WTC11 (cell line): ENCODE measurements at regions not wholly inside any gene's neighbourhood (a gene's known extent, or its start where the extent isn't known, plus 50 kb on each side); places are given as distances from the start of the nearest gene placed in this dataset.

Experiments used
- ELF4 ChIP-seq: sonication (generic); formaldehyde crosslinking; IDR thresholded peaks from 2 replicates; pipeline ENCODE4 v1.8.1; 2022; ENCODE audit warnings: low read depth, mild to moderate bottlenecking, moderate library complexity, missing genetic modification reagents
- NFE2L1 ChIP-seq: sonication (generic); formaldehyde crosslinking; IDR thresholded peaks from 2 replicates; pipeline ENCODE4 v1.8.1; 2023; ENCODE audit warnings: missing genetic modification reagents
- NFYB ChIP-seq: sonication (generic); formaldehyde crosslinking; conservative IDR thresholded peaks from 2 replicates; pipeline ENCODE4 v1.8.0; 2022; ENCODE audit warnings: low read depth, missing genetic modification reagents
- NR1H2 ChIP-seq: sonication (generic); formaldehyde crosslinking; IDR thresholded peaks from 2 replicates; pipeline ENCODE4 v1.9.0; 2021; ENCODE audit warnings: mild to moderate bottlenecking, moderate library complexity, missing genetic modification reagents
- ZNF423 ChIP-seq: fragments of 250-450 bp; sonication (Bioruptor Pico); IDR thresholded peaks from 2 replicates; pipeline ENCODE4 v2.1.2; 2022; ENCODE audit warnings: mild to moderate bottlenecking, moderate library complexity
- TF ChIP-seq, protein P1 (sequence below): sonication (generic); formaldehyde crosslinking; IDR thresholded peaks from 2 replicates; pipeline ENCODE4 v1.8.1; 2023; ENCODE audit warnings: mild to moderate bottlenecking, missing genetic modification reagents, moderate library complexity
- TF ChIP-seq, protein P2 (sequence below): fragments of 200-600 bp; IDR thresholded peaks from 2 replicates; pipeline ENCODE4 v1.8.0; 2022; ENCODE audit warnings: antibody characterized with exemption
- TF ChIP-seq, protein P3 (sequence below): sonication (generic); formaldehyde crosslinking; IDR thresholded peaks from 2 replicates; pipeline ENCODE4 v1.8.0; 2023; ENCODE audit warnings: missing genetic modification reagents, mild to moderate bottlenecking, borderline replicate concordance

DNA sequence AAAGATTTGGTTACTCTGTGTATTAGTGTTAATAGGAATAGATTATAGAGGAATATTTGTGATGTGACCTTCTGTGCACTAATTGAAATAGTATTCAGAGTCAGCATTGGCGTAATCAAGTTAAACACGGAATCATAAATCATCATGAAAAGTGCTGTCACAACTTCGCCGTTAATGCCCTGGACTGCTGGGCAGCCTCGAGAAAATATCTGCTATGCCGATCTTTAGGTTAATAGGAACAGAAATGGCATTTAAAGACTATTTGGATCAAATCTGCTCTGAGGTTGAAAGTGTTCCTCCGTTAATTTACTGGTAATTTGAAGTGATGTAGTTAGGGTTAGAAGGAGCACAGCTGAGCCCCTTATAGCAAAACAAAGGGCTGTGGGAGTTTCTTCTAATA lies 219.0 kb downstream of the MZT1 start:
- TF ChIP-seq, protein P1, sequence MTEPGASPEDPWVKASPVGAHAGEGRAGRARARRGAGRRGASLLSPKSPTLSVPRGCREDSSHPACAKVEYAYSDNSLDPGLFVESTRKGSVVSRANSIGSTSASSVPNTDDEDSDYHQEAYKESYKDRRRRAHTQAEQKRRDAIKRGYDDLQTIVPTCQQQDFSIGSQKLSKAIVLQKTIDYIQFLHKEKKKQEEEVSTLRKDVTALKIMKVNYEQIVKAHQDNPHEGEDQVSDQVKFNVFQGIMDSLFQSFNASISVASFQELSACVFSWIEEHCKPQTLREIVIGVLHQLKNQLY (CRISPR knock-in tag), result no peak
- no peak for TF ChIP-seq NFE2L1 (CRISPR knock-in tag)
- TF ChIP-seq, protein P2, sequence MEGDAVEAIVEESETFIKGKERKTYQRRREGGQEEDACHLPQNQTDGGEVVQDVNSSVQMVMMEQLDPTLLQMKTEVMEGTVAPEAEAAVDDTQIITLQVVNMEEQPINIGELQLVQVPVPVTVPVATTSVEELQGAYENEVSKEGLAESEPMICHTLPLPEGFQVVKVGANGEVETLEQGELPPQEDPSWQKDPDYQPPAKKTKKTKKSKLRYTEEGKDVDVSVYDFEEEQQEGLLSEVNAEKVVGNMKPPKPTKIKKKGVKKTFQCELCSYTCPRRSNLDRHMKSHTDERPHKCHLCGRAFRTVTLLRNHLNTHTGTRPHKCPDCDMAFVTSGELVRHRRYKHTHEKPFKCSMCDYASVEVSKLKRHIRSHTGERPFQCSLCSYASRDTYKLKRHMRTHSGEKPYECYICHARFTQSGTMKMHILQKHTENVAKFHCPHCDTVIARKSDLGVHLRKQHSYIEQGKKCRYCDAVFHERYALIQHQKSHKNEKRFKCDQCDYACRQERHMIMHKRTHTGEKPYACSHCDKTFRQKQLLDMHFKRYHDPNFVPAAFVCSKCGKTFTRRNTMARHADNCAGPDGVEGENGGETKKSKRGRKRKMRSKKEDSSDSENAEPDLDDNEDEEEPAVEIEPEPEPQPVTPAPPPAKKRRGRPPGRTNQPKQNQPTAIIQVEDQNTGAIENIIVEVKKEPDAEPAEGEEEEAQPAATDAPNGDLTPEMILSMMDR, result no peak
- TF ChIP-seq, protein P3, sequence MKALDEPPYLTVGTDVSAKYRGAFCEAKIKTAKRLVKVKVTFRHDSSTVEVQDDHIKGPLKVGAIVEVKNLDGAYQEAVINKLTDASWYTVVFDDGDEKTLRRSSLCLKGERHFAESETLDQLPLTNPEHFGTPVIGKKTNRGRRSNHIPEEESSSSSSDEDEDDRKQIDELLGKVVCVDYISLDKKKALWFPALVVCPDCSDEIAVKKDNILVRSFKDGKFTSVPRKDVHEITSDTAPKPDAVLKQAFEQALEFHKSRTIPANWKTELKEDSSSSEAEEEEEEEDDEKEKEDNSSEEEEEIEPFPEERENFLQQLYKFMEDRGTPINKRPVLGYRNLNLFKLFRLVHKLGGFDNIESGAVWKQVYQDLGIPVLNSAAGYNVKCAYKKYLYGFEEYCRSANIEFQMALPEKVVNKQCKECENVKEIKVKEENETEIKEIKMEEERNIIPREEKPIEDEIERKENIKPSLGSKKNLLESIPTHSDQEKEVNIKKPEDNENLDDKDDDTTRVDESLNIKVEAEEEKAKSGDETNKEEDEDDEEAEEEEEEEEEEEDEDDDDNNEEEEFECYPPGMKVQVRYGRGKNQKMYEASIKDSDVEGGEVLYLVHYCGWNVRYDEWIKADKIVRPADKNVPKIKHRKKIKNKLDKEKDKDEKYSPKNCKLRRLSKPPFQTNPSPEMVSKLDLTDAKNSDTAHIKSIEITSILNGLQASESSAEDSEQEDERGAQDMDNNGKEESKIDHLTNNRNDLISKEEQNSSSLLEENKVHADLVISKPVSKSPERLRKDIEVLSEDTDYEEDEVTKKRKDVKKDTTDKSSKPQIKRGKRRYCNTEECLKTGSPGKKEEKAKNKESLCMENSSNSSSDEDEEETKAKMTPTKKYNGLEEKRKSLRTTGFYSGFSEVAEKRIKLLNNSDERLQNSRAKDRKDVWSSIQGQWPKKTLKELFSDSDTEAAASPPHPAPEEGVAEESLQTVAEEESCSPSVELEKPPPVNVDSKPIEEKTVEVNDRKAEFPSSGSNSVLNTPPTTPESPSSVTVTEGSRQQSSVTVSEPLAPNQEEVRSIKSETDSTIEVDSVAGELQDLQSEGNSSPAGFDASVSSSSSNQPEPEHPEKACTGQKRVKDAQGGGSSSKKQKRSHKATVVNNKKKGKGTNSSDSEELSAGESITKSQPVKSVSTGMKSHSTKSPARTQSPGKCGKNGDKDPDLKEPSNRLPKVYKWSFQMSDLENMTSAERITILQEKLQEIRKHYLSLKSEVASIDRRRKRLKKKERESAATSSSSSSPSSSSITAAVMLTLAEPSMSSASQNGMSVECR (CRISPR knock-in tag), result no peak
- TF ChIP-seq ZNF423, result no peak
- no peak for TF ChIP-seq ELF4 (CRISPR knock-in tag)
- no peak for TF ChIP-seq NFYB (CRISPR knock-in tag)
- no peak for TF ChIP-seq NR1H2
